CD4-positive, alpha-beta T cell treated with Interleukin-10 for 1 hour (primary cell): ENCODE measurements at regions not wholly inside any gene's neighbourhood (a gene's known extent, or its start where the extent isn't known, plus 50 kb on each side); places are given as distances from the start of the nearest gene placed in this dataset.

ENCODE experiments used
- DNase-seq: peaks from one replicate; pipeline ENCODE4 v3.0.0-alpha.2; 2020

DNA sequence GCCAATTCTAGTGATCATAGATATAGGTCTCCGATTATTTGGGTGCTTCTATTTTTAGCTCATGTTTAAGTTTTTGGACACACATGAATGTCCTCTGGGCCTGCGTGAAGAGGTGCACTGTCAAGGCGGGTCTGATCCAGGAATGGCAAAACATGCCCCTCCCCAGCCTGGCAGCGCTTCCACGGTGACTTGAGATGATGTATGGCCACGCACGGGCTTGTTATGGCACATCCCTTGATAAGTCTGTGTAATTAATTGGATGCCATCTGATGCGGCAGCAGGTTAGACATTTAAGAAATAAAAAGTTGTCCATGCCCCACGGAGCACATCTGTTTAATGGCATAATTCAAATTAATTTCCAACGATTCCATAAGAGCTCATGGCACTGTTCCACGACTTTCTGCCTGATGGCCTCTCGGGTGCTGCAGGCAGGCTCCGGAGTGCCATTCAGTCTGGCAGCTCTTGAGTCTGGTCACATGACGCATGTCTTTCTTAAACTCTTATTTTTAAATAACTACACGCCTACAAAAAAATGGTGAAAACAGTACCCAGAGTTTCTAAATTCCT, 151.4 kb downstream of the ACKR3 start:
- DNase-seq, result no peak

DNA sequence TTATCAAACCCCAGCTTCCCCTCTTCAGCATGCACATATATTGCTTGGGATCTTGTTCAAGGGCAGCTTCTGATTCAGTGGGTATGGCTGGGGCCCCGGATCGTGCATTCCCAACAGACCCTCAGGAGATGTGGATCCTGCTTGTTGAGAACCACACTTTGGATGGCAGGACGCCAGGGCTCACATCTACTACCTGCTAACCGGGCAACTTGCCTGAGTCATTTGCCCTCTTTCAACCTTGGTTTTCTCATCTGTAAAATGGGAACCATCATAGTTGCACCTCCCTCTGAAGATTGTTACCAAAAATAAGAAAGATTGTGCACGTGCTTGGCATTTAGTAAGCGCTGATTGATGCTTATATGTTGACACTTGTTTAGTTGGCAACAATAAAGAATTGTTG, 154.6 kb downstream of the ACKR3 start:
- DNase-seq, result no peak

DNA sequence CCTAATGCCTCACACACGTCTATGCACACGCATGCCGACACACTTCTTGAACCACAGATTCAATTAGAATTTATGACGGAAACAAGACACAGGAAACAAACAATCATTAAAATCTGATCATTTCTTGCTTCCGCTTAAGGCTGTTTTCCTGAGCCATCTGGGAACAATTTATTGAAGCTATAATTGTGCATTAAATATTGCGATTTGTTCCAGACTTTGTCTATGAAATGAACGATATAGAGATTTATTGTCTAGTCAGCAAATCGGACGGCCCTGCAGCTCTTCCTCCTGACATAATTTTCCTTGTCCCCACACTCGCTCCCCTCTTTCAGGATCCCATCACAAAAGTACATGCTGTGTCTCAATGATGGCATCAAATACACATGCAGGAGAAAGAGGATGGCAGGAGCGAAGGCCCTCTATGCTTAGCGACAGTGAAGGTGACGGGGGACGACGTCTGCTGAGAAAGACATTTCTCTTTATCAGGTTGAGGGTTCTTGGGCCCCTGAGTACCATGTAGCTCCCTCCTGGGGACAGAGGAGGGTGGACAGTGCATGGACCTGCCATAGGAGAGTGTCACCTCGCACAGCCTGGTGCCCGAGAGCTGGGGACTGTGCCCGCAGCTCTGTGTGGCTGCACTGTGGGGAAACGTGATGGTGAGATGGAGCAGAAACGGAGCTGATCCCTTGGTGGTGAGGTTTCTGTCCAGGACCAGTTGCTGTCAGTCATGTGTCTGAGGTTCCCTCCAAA, 157.3 kb downstream of the ACKR3 start:
- no peak for DNase-seq

DNA sequence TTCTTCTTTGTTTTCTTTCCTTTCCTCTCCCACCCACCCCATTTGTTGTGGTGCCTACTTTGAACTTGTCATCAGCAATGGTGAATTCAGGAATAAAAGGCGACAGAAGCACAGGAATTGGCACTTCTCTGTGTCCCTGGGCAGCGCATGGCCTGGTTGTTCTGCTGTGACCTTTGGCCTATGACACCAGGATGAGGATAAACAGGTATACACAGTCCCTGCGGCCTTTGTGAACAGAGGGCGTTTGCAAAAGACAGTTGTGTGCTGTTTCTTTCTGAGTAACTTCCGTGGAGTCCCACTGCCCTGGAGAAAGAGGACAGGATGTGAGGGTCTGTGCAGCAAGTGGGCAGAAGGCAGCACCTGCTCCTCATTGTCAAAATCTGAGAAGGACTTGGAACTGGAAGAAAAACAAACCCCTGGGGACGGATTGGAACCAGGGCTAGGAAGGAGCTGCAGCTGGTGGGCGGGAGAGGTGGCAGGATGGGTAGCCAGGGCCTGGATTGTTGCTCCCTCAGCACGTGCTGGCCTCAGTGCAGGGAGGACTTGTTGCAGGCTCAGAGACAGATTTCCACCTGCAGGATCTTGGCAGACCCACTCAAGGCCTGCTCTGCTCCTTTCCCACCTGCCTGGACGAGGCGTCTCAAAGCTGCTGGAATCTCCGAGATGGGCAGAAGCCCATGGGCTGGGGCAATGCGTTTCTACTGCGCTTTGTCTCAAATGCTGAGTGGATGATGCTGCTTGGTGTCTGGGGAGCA, 159.5 kb downstream of the ACKR3 start:
- no peak for DNase-seq

DNA sequence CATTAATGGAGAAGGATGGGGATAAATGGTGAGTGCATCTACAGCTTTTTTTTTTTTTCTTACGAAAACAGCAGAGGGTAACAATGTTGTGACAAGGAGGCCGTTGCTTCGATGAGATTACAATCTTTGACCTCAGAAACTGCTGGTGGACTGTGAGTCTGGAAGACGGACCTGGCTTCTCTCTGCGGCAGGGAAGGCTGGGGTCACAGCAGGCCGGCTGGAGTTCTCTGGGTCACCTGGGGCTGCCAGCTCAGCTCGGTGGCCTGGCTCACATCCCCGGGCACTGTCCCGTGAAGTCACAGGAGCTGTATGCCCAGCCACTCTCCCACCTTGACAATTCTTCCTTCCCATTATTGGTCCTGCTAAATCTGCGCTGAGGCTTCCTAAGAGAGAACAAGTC, 160.8 kb downstream of the ACKR3 start:
- DNase-seq, result no peak

DNA sequence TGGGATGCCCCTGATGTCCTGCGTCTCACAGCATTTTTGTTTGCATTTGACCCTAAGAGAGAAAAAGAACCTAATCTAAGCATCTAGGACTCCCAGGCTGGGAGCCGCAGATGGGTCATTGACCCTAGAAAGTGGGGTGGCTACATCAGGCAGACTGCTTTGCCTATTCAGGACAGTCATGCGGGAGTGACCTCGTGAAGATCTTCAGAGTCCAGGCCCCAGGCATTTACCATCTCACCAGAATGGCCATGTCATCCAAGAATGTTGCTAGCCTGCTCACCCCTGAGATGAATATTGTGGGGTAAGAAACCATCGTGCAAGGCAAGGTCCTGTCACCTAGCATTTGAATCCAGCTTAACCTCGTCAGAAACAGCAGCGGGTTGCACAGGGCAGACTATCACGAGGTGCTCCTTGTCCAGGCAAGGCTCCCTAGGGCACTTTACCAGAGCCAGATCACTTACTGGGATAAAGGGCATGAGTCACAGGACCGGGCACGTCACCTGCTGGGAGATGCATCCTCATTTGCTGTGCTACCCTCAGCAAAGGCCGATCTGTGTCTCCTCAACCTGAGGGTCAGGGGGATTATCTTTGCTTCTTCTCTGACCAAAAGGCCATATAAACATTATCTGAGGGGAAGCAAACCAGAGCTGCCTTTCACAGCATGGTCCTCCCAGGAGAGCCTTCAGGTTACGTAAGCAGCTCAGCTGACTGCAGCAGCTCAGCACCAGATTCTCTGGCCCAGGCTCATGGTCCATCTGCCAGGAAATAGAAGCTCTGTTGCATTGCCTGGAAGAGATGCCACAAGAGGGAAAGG, 162.3 kb downstream of the ACKR3 start:
- DNase-seq, result no peak

DNA sequence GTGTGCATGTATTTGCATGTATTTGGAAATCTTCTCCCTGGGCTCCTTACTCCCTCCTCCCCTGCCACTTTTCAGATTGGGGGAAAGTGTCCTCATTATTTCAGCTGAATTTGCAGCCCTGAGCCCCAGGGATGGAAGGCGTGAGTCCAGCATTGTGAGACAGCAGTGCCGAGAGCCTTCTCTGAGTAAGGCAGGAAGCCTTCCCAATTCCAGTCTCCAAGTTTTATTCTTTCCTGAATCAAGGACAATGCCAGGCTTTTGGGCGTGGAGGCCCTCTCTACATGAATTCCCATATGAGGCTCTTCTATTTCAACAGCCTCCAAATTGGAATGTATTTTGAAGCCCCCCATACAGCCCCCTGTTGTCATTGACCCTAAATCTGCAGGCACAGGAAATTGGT, 163.5 kb downstream of the ACKR3 start:
- DNase-seq, result no peak

DNA sequence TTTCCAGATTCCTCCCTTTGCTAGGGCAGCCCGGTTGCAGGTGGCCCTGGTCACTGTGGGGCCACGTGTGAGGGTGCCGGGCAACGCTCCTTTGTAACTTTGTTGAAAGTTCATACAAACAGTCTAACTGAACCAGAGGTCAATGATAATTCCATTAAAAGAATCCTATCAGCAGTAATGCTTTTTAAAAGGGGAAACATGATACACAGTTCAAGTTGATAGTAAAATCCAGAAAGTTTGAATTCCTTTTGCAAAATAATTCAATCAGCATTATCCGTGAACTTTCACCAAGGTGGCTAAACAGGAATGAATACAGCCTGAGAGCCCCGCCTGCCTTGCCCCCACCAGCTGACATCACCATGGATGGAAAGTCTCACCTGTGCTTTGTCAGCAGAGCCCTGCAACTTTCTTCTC, 166.2 kb downstream of the ACKR3 start:
- DNase-seq, result no peak

DNA sequence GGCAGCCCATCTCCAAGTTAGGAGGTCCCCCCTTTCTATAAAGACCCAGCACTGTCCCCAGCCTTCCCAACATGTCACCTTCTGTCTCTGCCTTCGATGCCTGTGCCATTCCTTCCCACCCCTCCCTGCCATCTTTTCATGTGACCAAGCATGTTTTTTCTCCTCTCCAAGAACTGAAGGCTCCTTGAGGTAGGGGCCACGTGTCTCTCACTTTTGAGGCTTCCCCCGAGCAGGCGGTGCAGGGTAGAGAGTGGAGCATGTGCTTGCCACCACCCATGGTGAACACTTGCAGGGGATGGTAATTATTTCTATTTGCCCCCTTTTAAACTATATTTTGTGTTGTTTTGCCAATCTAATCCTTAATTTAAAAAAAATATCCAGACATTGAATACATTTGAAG, 168.4 kb downstream of the ACKR3 start:
- no peak for DNase-seq

DNA sequence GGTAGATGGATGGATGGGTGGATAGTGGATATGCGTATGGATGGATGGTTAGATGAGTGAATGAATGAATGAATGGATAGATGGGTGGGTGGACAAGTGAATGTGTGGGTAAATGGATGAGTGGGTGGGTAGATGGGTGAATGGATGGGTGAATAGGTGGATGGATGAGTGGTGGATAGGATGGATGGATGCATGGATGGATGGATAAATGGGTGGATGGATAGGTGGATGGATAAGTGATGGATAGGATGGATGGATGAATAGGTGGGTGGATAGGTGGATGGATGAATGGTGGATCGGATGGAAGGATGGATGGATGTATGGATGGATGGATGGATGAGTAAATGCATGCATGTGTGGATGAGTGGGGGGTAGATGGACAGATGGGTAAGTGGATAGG, 169.3 kb downstream of the ACKR3 start:
- no peak for DNase-seq

DNA sequence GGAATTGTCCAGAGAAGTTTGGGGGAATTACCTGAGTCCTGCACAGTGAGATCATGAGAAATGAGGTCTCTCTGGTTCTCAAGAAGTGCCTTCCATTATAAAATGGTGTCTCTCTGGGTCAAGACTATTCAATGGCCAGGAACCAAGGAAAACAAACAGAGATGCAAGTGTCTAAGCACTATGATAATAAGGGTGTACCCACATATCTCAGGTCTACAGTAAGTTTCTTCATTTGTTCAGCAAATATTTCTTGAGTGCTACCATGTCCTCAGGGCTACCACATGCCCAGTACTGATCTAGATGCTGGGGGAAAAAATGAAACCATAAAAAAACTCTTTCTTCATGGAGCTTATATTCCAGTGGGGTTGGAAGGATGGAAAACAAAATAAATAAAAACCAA, 170.0 kb downstream of the ACKR3 start:
- no peak for DNase-seq

DNA sequence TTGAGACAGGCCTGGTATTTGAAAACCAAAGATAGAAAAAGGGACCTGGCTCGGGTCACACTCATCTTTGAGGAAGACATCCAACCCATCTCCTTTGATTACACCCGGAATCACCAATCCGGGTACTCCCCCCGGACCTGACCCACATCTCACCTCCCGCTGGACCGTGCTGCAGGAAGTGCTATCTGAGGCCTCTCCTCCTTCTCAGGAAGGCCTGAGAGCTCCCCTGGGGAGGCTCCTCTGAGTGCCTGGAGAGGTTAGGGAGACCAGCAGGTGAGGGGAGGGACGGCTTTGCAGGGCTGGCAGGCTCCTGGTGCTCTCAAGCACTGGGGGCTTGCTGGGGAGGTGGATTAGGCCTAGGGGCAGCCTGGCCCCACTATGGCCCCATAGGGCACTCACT, 170.9 kb downstream of the ACKR3 start:
- no peak for DNase-seq

DNA sequence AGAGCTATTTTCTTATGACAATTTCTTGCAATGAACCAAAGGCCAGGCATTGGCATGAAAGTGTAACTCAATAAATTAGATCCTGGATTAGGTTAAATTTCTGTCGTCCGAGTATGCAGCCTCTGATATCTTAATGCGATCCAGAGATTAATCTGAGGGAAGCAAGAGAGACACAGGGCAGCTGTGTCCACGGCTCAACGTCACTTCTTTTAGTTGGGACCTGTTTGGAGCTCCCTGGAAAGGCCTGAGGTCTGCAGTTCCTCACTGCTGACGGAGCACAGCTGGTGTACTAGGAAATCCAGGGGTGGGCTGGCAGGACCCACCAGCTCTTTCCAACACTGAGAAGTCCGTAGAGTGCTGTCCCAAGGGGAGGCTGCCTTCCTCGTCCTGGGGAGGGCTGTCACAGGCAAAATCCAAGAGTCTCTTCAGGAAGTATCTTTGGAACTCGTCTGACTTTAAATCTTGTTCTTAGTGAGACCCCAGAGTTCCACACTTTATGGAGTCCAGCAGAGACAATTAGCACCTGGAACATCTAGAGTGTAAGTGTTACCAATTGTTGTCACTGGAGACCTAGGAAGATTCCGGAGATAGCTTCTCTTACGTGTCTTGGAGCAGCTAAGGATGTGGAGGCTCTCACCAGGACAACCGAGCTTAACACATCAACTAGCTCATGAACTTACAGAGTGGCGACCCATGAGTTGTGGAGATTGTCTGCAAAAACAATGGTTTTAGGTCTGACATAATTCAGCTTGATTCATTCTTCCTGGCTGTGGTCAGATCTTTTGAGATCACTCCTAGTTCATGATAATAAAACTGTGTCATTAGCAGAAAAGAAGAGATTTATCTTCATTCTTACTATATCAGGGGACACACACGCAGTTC, 173.7 kb downstream of the ACKR3 start:
- no peak for DNase-seq

DNA sequence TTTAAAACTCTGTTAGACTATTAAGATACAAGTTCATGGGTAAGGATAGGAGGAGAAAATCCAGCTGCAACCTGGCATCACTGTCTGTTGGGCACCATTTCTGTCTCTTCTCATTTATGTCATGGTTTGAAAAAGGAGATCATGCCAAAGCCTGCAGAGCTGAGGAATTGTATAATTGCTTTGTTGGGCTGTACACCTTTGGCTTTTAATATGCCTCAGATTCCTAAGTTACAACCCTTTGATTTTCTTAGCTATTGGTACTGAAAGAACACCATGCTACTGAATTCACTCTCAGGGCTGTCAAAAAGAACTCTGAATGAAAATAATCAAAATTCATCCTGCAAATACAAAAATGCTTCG, 174.3 kb downstream of the ACKR3 start:
- DNase-seq, result no peak

DNA sequence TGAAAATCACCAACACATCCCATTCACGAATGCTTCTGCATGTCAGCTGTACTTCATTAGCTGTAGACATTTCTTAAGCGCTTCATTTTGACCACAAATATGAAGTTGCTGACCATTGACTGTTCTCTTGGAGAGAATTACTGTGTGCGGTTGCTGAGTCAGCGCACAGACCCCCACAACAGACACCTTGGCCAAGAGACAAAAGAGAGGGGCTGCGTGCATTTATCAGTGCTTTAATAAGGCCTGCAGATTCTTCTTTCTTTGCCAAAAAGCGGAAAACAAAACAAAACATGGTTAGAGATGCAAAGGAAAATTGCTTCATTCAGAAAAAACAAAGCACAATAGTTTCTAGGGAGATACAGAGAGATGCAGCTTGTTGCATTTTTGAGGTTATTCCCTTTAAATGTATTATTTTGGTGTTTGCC, 174.7 kb downstream of the ACKR3 start:
- DNase-seq, result no peak

DNA sequence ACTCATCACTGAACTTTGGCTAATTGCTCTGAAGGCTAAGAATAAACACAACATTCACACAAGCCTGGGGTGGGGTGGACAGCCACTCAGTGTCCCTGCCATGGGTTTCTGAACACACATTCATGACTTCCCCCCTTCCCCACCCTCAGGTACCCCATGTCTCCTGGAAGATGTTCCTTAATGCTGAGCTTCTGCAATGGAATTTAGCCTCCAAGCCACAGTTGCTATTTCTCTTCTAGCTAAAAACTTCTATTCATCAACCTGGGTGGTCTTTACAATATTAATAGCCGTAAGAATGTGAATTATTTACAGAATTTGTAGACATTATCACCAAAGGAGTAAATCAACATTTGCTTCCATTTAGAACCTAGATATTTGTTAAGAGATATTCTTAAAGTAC, 175.1 kb downstream of the ACKR3 start:
- no peak for DNase-seq

DNA sequence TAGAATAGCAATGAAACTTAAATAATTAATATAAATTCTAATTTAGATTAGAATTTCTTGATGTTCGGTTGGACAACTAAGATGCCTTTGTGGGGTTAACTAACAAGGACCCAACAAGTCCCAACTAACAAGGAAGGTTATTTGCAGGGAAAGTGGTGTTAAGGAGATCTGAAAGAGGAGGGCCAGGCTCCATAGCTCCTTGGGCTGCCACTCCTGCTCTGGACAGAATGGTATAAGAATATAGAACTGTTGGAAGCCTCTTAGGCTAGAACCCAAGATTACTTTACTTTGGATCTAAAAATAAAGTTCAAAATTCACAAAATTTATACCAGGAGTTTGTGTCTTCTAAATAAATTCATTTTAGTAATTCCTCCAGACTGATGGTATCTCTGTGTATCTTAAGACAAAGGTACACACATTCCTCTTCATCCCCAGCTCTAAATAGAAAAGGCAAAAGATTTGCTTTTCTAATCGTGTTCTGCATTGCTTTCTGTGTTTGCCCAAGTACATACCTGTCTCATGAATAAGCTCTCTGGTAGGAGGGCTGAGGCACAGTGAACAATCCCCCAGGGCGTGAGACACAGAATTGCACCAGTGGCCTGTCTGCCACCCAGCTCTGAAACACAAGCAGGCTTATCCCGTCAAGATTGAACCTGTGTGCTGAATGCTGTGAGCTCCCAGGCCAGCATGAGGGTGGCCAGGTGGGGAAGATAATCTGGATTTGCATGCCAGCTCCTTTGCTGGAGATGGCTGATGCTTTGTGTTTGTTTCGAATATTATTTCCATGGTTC, 176.0 kb downstream of the ACKR3 start:
- DNase-seq, result no peak

DNA sequence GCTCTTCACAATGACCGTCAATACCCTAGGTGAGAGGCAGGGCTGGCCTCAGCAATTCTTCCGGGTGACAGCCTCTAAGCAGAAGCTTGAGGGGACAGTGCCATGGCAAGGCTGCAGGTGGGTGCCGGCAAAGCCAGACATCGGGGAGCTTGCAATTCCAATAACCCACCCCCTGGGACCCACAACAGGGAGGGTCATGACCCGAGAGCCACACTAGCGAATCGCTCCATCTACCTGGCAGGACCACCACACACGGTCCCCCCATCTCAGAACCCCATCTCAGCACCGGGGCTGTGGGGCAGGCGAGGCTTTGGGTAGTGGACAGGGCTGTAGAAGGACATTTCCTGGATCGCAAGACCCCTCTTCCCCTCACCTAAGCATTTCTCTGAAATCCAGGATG, 177.2 kb downstream of the ACKR3 start:
- no peak for DNase-seq

DNA sequence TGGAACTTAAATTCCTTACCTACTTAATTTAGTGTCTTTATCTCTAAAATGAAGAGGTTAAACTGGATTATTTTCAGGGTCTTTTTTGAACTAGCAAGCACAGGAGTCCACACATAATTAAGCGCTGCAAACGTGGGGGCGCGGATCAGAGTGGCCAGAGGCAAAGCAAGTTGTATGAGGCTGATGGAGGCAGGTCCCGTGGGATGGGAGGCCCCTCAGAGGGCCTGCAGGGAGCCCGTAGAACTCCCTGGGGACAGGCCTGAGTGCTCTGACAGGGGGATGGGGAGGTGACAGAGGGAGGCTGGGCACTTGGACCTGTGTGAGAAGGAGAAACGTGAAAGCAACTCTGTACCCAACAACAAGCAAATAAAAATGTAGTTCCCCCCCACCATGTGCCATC, 177.8 kb downstream of the ACKR3 start:
- DNase-seq, result no peak

DNA sequence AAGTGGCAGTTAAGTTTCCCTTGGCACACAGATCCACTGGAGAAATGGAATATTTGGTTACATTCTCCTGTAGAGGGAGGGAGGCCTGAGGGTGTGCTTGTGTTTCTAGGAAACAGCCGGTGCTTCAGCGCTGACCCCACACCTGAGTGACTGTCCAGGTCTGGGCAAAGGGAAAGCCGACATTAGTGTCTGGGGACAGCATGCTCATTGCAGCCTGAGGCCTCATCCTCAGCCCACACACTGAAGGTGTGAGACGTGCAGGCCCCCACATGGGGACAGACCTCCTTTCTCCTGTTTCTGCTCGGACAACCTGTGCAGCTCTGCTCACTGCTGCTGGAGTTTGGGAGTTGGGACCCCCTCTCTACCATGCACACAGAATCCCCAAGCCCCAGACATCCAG, 178.3 kb downstream of the ACKR3 start:
- no peak for DNase-seq

DNA sequence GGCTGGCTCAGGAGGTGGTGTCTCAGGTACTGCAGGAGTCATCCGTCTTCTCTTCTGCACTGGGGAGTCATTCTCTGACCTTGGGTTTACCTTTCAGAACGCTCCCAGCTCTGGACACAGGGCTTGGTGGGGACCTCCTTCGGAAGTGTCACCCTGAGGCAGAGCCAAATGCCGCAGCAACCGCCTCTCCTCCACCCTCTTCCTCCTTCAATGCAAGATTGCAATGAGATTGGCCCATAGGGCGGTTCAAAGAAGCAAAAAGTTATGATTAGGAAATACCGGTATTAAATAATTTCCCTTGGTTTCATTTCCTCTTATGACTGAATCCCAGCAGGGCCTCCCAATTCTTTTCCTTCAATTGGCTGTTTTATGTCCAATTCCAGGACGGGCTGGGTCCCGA, 178.8 kb downstream of the ACKR3 start:
- no peak for DNase-seq

DNA sequence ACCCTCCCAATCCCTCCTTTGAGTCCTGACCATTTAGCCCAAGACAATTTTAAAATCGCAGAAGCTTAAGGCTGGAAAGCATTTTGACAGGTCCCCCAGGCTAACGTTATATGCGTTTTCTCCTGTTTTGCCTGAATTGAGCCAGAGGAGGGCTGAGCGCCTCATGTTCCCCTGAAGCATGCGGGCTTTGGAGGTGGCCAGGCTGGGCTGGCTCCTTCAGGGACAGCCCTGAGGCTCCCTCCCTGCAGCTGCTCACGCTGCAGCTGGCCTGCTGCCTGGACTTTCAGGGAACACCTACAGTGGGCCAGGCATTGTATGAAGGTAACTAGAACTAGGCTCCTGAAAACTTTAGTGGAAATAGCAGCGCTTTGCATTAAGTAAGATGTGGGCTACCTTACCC, 179.2 kb downstream of the ACKR3 start:
- no peak for DNase-seq
